A673 (cell line): ENCODE measurements at regions not wholly inside any gene's neighbourhood (a gene's known extent, or its start where the extent isn't known, plus 50 kb on each side); places are given as distances from the start of the nearest gene placed in this dataset.

Source experiments
- CTCF ChIP-seq: fragments of 300-800, 200-600 bp; sonication (generic); conservative IDR thresholded peaks from 2 replicates; pipeline ENCODE4 v1.5.1; 2017; ENCODE audit warnings: low read depth, mild to moderate bottlenecking, antibody characterized with exemption, low read length, moderate library complexity, mixed read lengths
- EZH2 ChIP-seq: fragments of 200-600 bp; sonication (generic); IDR thresholded peaks from 2 replicates; pipeline ENCODE4 v1.6.1; 2017; ENCODE audit warnings: borderline replicate concordance, low read depth, mild to moderate bottlenecking, mixed read lengths, antibody characterized with exemption, low read length; ENCODE audit not compliant: poor library complexity, severe bottlenecking

DNA sequence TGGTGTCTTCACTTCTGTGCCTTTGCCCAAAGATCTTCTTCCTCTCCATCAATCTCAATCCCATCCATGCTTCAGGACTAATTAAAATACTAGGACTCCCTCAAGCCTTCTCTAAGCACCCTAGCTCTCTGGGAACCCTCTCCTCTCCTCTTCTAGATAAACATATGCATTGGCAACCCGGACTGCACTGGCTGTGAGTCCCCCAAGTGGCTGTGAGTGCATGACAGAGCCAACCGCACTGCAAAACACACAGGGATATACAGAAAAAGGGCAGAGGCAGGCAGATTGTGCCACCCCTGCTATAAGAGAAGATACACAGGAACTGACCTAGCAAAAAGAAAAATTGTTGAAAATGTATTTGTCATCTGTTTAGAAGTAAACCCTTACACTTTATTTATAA, 457.1 kb downstream of the MFSD1 start:
- TF ChIP-seq EZH2 (no peak), CTCF (no peak)
